HL-60 (cell line): ENCODE measurements at regions not wholly inside any gene's neighbourhood (a gene's known extent, or its start where the extent isn't known, plus 50 kb on each side); places are given as distances from the start of the nearest gene placed in this dataset.

Experiments
- CTCF ChIP-seq: IDR thresholded peaks from one replicate; pipeline ENCODE4 v1.5.1; 2011; ENCODE audit warnings: low read length, control low read depth, inconsistent platforms; ENCODE audit not compliant: insufficient read depth
- POLR2AphosphoS5 ChIP-seq: IDR thresholded peaks from 2 replicates; pipeline ENCODE4 v1.6.1; 2012; ENCODE audit warnings: low read depth
- REST ChIP-seq: IDR thresholded peaks from 2 replicates; pipeline ENCODE4 v1.6.1; 2012; ENCODE audit warnings: low read depth; ENCODE audit not compliant: insufficient replicate concordance
- SPI1 ChIP-seq: IDR thresholded peaks from 2 replicates; pipeline ENCODE4 v1.6.1; 2012; ENCODE audit warnings: low read depth, mild to moderate bottlenecking, borderline replicate concordance

GRCh38 chr5:40235471-40236400, 444.0 kb upstream of the PTGER4 start:
- TF ChIP-seq CTCF (no peak), POLR2AphosphoS5 (no peak), REST (no peak), SPI1 (no peak)
